K562 (cell line): ENCODE measurements at regions not wholly inside any gene's neighbourhood (a gene's known extent, or its start where the extent isn't known, plus 50 kb on each side); places are given as distances from the start of the nearest gene placed in this dataset.

Source experiments
- FOXK2 ChIP-seq, 2 experiments: fragments of 450-650 bp; IDR thresholded peaks in 1 of 2; conservative IDR thresholded peaks in 1 of 2; 2 replicates each; pipeline ENCODE4 v1.6.1; 2016; ENCODE audit warnings: low read depth in 2 of 2, mild to moderate bottlenecking in 1 of 2
- GATA2 ChIP-seq: sonication (generic); formaldehyde crosslinking; IDR thresholded peaks from 2 replicates; pipeline ENCODE4 v1.4.0; 2020; ENCODE audit warnings: mild to moderate bottlenecking, missing genetic modification reagents
- GTF3C2 ChIP-seq: IDR thresholded peaks from 3 replicates; pipeline ENCODE4 v1.6.1; 2011; ENCODE audit warnings: borderline replicate concordance, mild to moderate bottlenecking, moderate library complexity; ENCODE audit not compliant: insufficient read length; ENCODE audit errors: extremely low read depth
- MCM5 ChIP-seq: fragments of 450-650 bp; IDR thresholded peaks from 2 replicates; pipeline ENCODE4 v1.6.1; 2016; ENCODE audit warnings: low read depth
- POU5F1 ChIP-seq: fragments of 150-350 bp; IDR thresholded peaks from 2 replicates; pipeline ENCODE4 v1.6.1; 2014; ENCODE audit warnings: borderline replicate concordance, low read length, low read depth, mild to moderate bottlenecking; ENCODE audit not compliant: partially characterized antibody
- SP2 ChIP-seq: IDR thresholded peaks from 2 replicates; pipeline ENCODE4 v1.6.1; 2011; ENCODE audit warnings: mild to moderate bottlenecking, low read depth, low read length, moderate library complexity; ENCODE audit not compliant: poor library complexity, severe bottlenecking; ENCODE audit errors: extremely low read depth
- XRCC3 ChIP-seq: fragments of 450-650 bp; IDR thresholded peaks from 2 replicates; pipeline ENCODE4 v1.6.1; 2017; ENCODE audit warnings: mild to moderate bottlenecking, moderate library complexity
- TF ChIP-seq, protein P1 (sequence below), 3 experiments: IDR thresholded peaks in 2 of 3; conservative IDR thresholded peaks in 1 of 3; 2 replicates each; pipeline ENCODE4 v1.5.1; 2011 to 2012; ENCODE audit warnings: low read length in 3 of 3, mild to moderate bottlenecking in 3 of 3, control low read depth in 2 of 3, improper control_type of control experiment in 1 of 3, inconsistent platforms in 1 of 3, low read depth in 1 of 3, mixed read lengths in 1 of 3, moderate library complexity in 1 of 3; ENCODE audit not compliant: insufficient read depth in 2 of 3
- TF ChIP-seq, protein P2 (sequence below): fragments of 450-650 bp; IDR thresholded peaks from 2 replicates; pipeline ENCODE4 v1.6.1; 2018; ENCODE audit not compliant: partially characterized antibody

DNA sequence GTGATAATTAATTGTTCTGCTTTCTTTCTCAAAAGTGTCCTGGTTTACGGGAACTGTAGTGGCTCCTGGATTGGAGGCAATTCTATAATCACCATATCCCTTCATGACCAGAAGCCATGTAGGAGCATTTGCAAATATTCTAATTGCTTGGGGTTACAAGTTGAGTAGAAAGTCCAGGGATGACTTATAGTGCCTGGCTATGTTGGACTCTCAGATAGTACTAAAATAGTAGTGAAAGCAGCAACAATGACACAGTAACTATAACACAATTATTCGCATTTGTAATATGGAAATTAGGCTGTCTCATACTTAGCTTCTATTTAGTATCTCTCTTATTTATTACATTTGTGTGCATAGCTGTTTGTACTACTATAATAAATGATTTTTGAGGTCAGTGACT lies 712.5 kb upstream of the GRAMD2B start:
- TF ChIP-seq, protein P1, sequence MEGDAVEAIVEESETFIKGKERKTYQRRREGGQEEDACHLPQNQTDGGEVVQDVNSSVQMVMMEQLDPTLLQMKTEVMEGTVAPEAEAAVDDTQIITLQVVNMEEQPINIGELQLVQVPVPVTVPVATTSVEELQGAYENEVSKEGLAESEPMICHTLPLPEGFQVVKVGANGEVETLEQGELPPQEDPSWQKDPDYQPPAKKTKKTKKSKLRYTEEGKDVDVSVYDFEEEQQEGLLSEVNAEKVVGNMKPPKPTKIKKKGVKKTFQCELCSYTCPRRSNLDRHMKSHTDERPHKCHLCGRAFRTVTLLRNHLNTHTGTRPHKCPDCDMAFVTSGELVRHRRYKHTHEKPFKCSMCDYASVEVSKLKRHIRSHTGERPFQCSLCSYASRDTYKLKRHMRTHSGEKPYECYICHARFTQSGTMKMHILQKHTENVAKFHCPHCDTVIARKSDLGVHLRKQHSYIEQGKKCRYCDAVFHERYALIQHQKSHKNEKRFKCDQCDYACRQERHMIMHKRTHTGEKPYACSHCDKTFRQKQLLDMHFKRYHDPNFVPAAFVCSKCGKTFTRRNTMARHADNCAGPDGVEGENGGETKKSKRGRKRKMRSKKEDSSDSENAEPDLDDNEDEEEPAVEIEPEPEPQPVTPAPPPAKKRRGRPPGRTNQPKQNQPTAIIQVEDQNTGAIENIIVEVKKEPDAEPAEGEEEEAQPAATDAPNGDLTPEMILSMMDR (IDR thresholded peaks at IDR 0.05 in 2 of 3, conservative IDR thresholded peaks at IDR 0.05 in 1 of 3; ENCODE audit: insufficient read depth in 2 of 3, low read depth in 1 of 3, low read length in 3 of 3) = no peak
- TF ChIP-seq SP2 (no peak), GATA2 (CRISPR knock-in tag) (no peak), FOXK2 (conservative IDR thresholded peaks at IDR 0.05 in 1 of 2, IDR thresholded peaks at IDR 0.05 in 1 of 2; ENCODE audit: low read depth in 2 of 2) (no peak), XRCC3 (no peak), GTF3C2 (no peak), MCM5 (no peak), POU5F1 (no peak)
- TF ChIP-seq, protein P2, sequence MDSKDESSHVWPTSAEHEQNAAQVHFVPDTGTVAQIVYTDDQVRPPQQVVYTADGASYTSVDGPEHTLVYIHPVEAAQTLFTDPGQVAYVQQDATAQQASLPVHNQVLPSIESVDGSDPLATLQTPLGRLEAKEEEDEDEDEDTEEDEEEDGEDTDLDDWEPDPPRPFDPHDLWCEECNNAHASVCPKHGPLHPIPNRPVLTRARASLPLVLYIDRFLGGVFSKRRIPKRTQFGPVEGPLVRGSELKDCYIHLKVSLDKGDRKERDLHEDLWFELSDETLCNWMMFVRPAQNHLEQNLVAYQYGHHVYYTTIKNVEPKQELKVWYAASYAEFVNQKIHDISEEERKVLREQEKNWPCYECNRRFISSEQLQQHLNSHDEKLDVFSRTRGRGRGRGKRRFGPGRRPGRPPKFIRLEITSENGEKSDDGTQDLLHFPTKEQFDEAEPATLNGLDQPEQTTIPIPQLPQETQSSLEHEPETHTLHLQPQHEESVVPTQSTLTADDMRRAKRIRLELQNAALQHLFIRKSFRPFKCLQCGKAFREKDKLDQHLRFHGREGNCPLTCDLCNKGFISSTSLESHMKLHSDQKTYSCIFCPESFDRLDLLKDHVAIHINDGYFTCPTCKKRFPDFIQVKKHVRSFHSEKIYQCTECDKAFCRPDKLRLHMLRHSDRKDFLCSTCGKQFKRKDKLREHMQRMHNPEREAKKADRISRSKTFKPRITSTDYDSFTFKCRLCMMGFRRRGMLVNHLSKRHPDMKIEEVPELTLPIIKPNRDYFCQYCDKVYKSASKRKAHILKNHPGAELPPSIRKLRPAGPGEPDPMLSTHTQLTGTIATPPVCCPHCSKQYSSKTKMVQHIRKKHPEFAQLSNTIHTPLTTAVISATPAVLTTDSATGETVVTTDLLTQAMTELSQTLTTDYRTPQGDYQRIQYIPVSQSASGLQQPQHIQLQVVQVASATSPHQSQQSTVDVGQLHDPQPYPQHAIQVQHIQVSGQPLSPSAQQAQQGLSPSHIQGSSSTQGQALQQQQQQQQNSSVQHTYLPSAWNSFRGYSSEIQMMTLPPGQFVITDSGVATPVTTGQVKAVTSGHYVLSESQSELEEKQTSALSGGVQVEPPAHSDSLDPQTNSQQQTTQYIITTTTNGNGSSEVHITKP = no peak
